Thymus (tissue), 11 donors: ENCODE measurements at regions not wholly inside any gene's neighbourhood (a gene's known extent, or its start where the extent isn't known, plus 50 kb on each side); places are given as distances from the start of the nearest gene placed in this dataset.

Experiments used
- DNase-seq, 9 donors: peaks; one replicate each; pipeline ENCODE4 v3.0.0-alpha.2; 2013; ENCODE audit warnings: low spot score in 9 of 9, low read depth in 6 of 9, missing footprints in 1 of 9
- H3K27ac ChIP-seq, 2 donors: one replicate each; pipeline ENCODE4 v1.5.1; 2013; ENCODE audit warnings: control low read depth in 1 of 2, low read depth in 1 of 2, low read length in 1 of 2, mild to moderate bottlenecking in 1 of 2, moderate library complexity in 1 of 2
- H3K27me3 ChIP-seq, 2 donors: one replicate each; pipeline ENCODE4 v1.5.1; 2013; ENCODE audit warnings: low read length in 1 of 2; ENCODE audit not compliant: control insufficient read depth in 2 of 2, insufficient read depth in 1 of 2
- H3K36me3 ChIP-seq, 2 donors: one replicate each; pipeline ENCODE4 v1.5.1; 2013; ENCODE audit warnings: low read length in 1 of 2, mild to moderate bottlenecking in 1 of 2, moderate library complexity in 1 of 2; ENCODE audit not compliant: control insufficient read depth in 2 of 2, insufficient read depth in 2 of 2
- H3K4me1 ChIP-seq, 2 donors: one replicate each; pipeline ENCODE4 v1.5.1; 2013; ENCODE audit warnings: low read length in 2 of 2; ENCODE audit not compliant: control insufficient read depth in 2 of 2, insufficient read depth in 2 of 2
- H3K4me3 ChIP-seq, 2 donors: one replicate each; pipeline ENCODE4 v1.5.1; 2013; ENCODE audit warnings: low read length in 2 of 2, control low read depth in 1 of 2, mild to moderate bottlenecking in 1 of 2
- H3K9me3 ChIP-seq, 2 donors: one replicate each; pipeline ENCODE4 v1.5.1; 2013; ENCODE audit warnings: low read length in 1 of 2, mild to moderate bottlenecking in 1 of 2; ENCODE audit not compliant: control insufficient read depth in 2 of 2, insufficient read depth in 1 of 2
- WGBS: extraction: QIAGEN DNeasy Blood & Tissue Kit; methylation state at CpG from one replicate; pipeline ENCODE4 v1.1.7; 2013; 5-methylcytosine and 5-hydroxymethylcytosine counted together
- donor health status: healthy.

- H3K9me3 ChIP-seq: peaks cover 0 to 5% of the 10 kb centered on the region in 2 donors
- no peaks in the 10 kb centered on the region for H3K36me3 ChIP-seq
- H3K4me3 ChIP-seq: no peak overlapping the region
- H3K27ac ChIP-seq: no peak overlapping the region
- no peaks in the 10 kb centered on the region for H3K27me3 ChIP-seq
- H3K4me1 ChIP-seq: peaks cover 0 to 5% of the 10 kb centered on the region in 2 donors
- DNase-seq: no peak
- 96% methylated on average over 1 of the region's 1 CpG for WGBS
These were observed 255.3 kb downstream of the LY86 start for GRCh38 chr6:6843777-6844176.

GRCh38 chr6:6844530-6844929, 256.0 kb downstream of the LY86 start:
- no peak overlapping the region for H3K4me3 ChIP-seq
- no peaks in the 10 kb centered on the region for H3K36me3 ChIP-seq
- WGBS: 99% methylated on average over 4 of the region's 4 CpGs
- no peaks in the 10 kb centered on the region for H3K27me3 ChIP-seq
- peaks cover 0 to 5% of the 10 kb centered on the region in 2 donors for H3K4me1 ChIP-seq
- no peak for DNase-seq
- H3K27ac ChIP-seq: no peak overlapping the region
- H3K9me3 ChIP-seq: peaks cover 0 to 5% of the 10 kb centered on the region in 2 donors

- no peak for DNase-seq
- 97% methylated on average over 3 of the region's 3 CpGs for WGBS
- peaks cover 0 to 5% of the 10 kb centered on the region in 2 donors for H3K9me3 ChIP-seq
- peaks cover 0 to 5% of the 10 kb centered on the region in 2 donors for H3K4me1 ChIP-seq
- H3K4me3 ChIP-seq: no peak overlapping the region
- H3K27ac ChIP-seq: no peak overlapping the region
- no peaks in the 10 kb centered on the region for H3K27me3 ChIP-seq
- no peaks in the 10 kb centered on the region for H3K36me3 ChIP-seq
These were observed 257.1 kb downstream of the LY86 start for GRCh38 chr6:6845603-6846002.

GRCh38 chr6:6847591-6847990, 259.1 kb downstream of the LY86 start:
- 98% methylated on average over 3 of the region's 3 CpGs for WGBS
- Histone ChIP-seq H3K27me3 (no peaks in the 10 kb centered on the region), H3K27ac (no peak overlapping the region), H3K4me1 (no peaks in the 10 kb centered on the region), H3K4me3 (no peak overlapping the region), H3K36me3 (no peaks in the 10 kb centered on the region), H3K9me3 (peaks cover 0 to 5% of the 10 kb centered on the region in 2 donors)
- DNase-seq: no peak

- DNase-seq: no peak
- Histone ChIP-seq H3K9me3 (peaks cover 0 to 5% of the 10 kb centered on the region in 2 donors), H3K36me3 (no peaks in the 10 kb centered on the region), H3K27ac (no peak overlapping the region), H3K27me3 (no peaks in the 10 kb centered on the region), H3K4me3 (no peak overlapping the region), H3K4me1 (peaks cover 4 to 5% of the 10 kb centered on the region in 2 donors)
- 95% methylated on average over 9 of the region's 9 CpGs for WGBS
These were observed 256.5 kb upstream of the RREB1 start for GRCh38 chr6:6851059-6851948.

- no peak overlapping the region for H3K27ac ChIP-seq
- 99% methylated on average over 2 of the region's 2 CpGs for WGBS
- no peaks in the 10 kb centered on the region for H3K36me3 ChIP-seq
- no peak for DNase-seq
- no peaks in the 10 kb centered on the region for H3K27me3 ChIP-seq
- H3K4me3 ChIP-seq: no peak overlapping the region
- H3K9me3 ChIP-seq: peaks cover 0 to 3% of the 10 kb centered on the region in 2 donors
- H3K4me1 ChIP-seq: peaks cover 10 to 11% of the 10 kb centered on the region in 2 donors
These were observed 255.9 kb upstream of the RREB1 start for GRCh38 chr6:6851949-6852261.

- peak; percentile 26 to 83 (median 51) for DNase-seq
- Histone ChIP-seq H3K9me3 (no peaks in the 10 kb centered on the region), H3K27ac (peak overlapping the region; percentile 45 to 85), H3K36me3 (no peaks in the 10 kb centered on the region), H3K4me1 (peaks cover 12 to 15% of the 10 kb centered on the region in 2 donors), H3K4me3 (no peak overlapping the region), H3K27me3 (no peaks in the 10 kb centered on the region)
- WGBS: 52% methylated on average over 23 of the region's 23 CpGs
These were observed 250.9 kb upstream of the RREB1 start for GRCh38 chr6:6856538-6857523.

- no peaks in the 10 kb centered on the region for H3K27me3 ChIP-seq
- H3K36me3 ChIP-seq: no peaks in the 10 kb centered on the region
- 96% methylated on average over 5 of the region's 5 CpGs for WGBS
- H3K4me3 ChIP-seq: no peak overlapping the region
- H3K27ac ChIP-seq: peak overlapping the region in 1 of 2 donors; percentile 36
- H3K4me1 ChIP-seq: peaks cover 12 to 15% of the 10 kb centered on the region in 2 donors
- no peak for DNase-seq
- H3K9me3 ChIP-seq: no peaks in the 10 kb centered on the region
These were observed 250.2 kb upstream of the RREB1 start for GRCh38 chr6:6857528-6857927.

GRCh38 chr6:6858533-6858982, 249.2 kb upstream of the RREB1 start:
- Histone ChIP-seq H3K27ac (peak overlapping the region in 1 of 2 donors; percentile 70), H3K4me3 (no peak overlapping the region), H3K27me3 (no peaks in the 10 kb centered on the region), H3K4me1 (peaks cover 12 to 15% of the 10 kb centered on the region in 2 donors), H3K36me3 (no peaks in the 10 kb centered on the region), H3K9me3 (no peaks in the 10 kb centered on the region)
- DNase-seq: no peak
- 64% methylated on average over 12 of the region's 12 CpGs for WGBS
